Tibial nerve (tissue), 3 donors: ENCODE measurements at regions not wholly inside any gene's neighbourhood (a gene's known extent, or its start where the extent isn't known, plus 50 kb on each side); places are given as distances from the start of the nearest gene placed in this dataset.

Experiments
- CTCF ChIP-seq, 5 experiments: fragments of 200-600 bp in 3 of 5; fragments of 450-650 bp in 2 of 5; sonication (generic) in 3 of 5; IDR thresholded peaks; one replicate each; pipeline ENCODE4 v1.5.1; 2016 to 2019; ENCODE audit warnings: antibody characterized with exemption in 5 of 5, mild to moderate bottlenecking in 3 of 5, moderate library complexity in 2 of 5
- POLR2A ChIP-seq, 2 donors: fragments of 450-650 bp; IDR thresholded peaks; one replicate each; pipeline ENCODE4 v1.6.1; 2017; ENCODE audit warnings: antibody characterized with exemption in 2 of 2, mild to moderate bottlenecking in 2 of 2, moderate library complexity in 2 of 2

- TF ChIP-seq CTCF (IDR thresholded peaks at IDR 0.05) (no peak), POLR2A (IDR thresholded peaks at IDR 0.05) (no peak)
These were observed 93.7 kb downstream of the GADD45G start for GRCh38 chr9:89698411-89699005.
